IMR-90 (cell line): ENCODE measurements at regions not wholly inside any gene's neighbourhood (a gene's known extent, or its start where the extent isn't known, plus 50 kb on each side); places are given as distances from the start of the nearest gene placed in this dataset.

ENCODE experiments used
- CEBPB ChIP-seq: IDR thresholded peaks from 2 replicates; pipeline ENCODE4 v1.6.1; 2012; ENCODE audit warnings: low read depth, low read length, improper control_type of control experiment
- CTCF ChIP-seq: conservative IDR thresholded peaks from 2 replicates; pipeline ENCODE4 v1.5.1; 2012; ENCODE audit warnings: mild to moderate bottlenecking, low read depth, low read length, improper control_type of control experiment
- FOS ChIP-seq: fragments of 150-350 bp; IDR thresholded peaks from 2 replicates; pipeline ENCODE4 v1.6.1; 2016; ENCODE audit warnings: low read depth, low read length
- POLR2A ChIP-seq: IDR thresholded peaks from 2 replicates; pipeline ENCODE4 v1.6.1; 2012; ENCODE audit warnings: mild to moderate bottlenecking, low read depth, low read length
- RCOR1 ChIP-seq: IDR thresholded peaks from 2 replicates; pipeline ENCODE4 v1.6.1; 2012; ENCODE audit warnings: mild to moderate bottlenecking, low read length, improper control_type of control experiment; ENCODE audit not compliant: insufficient replicate concordance
- RFX5 ChIP-seq: IDR thresholded peaks from 2 replicates; pipeline ENCODE4 v1.8.0; 2012; ENCODE audit warnings: low read depth, mild to moderate bottlenecking, low read length, moderate library complexity
- USF2 ChIP-seq: fragments of 150-350 bp; IDR thresholded peaks from 2 replicates; pipeline ENCODE4 v1.6.1; 2017; ENCODE audit warnings: mild to moderate bottlenecking, antibody characterized with exemption, low read length, low read depth

- TF ChIP-seq RFX5 (no peak), POLR2A (no peak), RCOR1 (no peak), CEBPB (no peak), CTCF (no peak), USF2 (no peak), FOS (no peak)
Measured at GRCh38 chr19:27936139-27936538, 1276.8 kb downstream of the UQCRFS1 start.
